ENCODE measurements at regions not wholly inside any gene's neighbourhood (a gene's known extent, or its start where the extent isn't known, plus 50 kb on each side); places are given as distances from the start of the nearest gene placed in this dataset.

GRCh38 chr9:31733166-31733565, 651.3 kb upstream of the ACO1 start:
- no peaks in the 10 kb centered on the region for H3K4me1 ChIP-seq
- DNase-seq: no peak
- TF ChIP-seq CTCF (IDR thresholded peaks at IDR 0.05; ENCODE audit: borderline replicate concordance): no peak
- intact Hi-C loops (cut with micrococcal nuclease): no loop called here
- no peak overlapping the region for H3K27ac ChIP-seq (replicated peaks)
- H3K27me3 ChIP-seq (ENCODE audit: low read depth): no peaks in the 10 kb centered on the region
- H3K4me3 ChIP-seq: no peak overlapping the region
- no peaks in the 10 kb centered on the region for H3K36me3 ChIP-seq
- H3K9me3 ChIP-seq (replicated peaks): no peaks in the 10 kb centered on the region

GRCh38 chr9:31736581-31737179, 647.8 kb upstream of the ACO1 start:
- no peaks in the 10 kb centered on the region for H3K36me3 ChIP-seq
- TF ChIP-seq CTCF (IDR thresholded peaks at IDR 0.05; ENCODE audit: borderline replicate concordance): no peak
- intact Hi-C loops (cut with micrococcal nuclease): no loop called here

GRCh38 chr9:31740705-31741104, 643.7 kb upstream of the ACO1 start:
- no peaks in the 10 kb centered on the region for H3K27me3 ChIP-seq (ENCODE audit: low read depth)
- no peaks in the 10 kb centered on the region for H3K9me3 ChIP-seq (replicated peaks)
- TF ChIP-seq CTCF (IDR thresholded peaks at IDR 0.05; ENCODE audit: borderline replicate concordance): no peak
- H3K27ac ChIP-seq (replicated peaks): no peak overlapping the region
- no peak overlapping the region for H3K4me3 ChIP-seq
- no peak for DNase-seq
- intact Hi-C loops (cut with micrococcal nuclease): no loop called here
- H3K4me1 ChIP-seq: no peaks in the 10 kb centered on the region
- no peaks in the 10 kb centered on the region for H3K36me3 ChIP-seq

More at GRCh38 chr9:31736581-31737179, 647.8 kb upstream of the ACO1 start:
- no peaks in the 10 kb centered on the region for H3K4me1 ChIP-seq
- no peaks in the 10 kb centered on the region for H3K9me3 ChIP-seq (replicated peaks)
- no peak overlapping the region for H3K27ac ChIP-seq (replicated peaks)
- H3K4me3 ChIP-seq: no peak overlapping the region
- DNase-seq: no peak
- no peaks in the 10 kb centered on the region for H3K27me3 ChIP-seq (ENCODE audit: low read depth)

- no peak for TF ChIP-seq CTCF (IDR thresholded peaks at IDR 0.05; ENCODE audit: borderline replicate concordance)
These were observed 639.9 kb upstream of the ACO1 start for GRCh38 chr9:31744589-31744988.

GRCh38 chr9:31745468-31745867, 639.0 kb upstream of the ACO1 start:
- H3K4me1 ChIP-seq: no peaks in the 10 kb centered on the region
- H3K27ac ChIP-seq (replicated peaks): no peak overlapping the region
- H3K9me3 ChIP-seq (replicated peaks): no peaks in the 10 kb centered on the region
- no peak for TF ChIP-seq CTCF (IDR thresholded peaks at IDR 0.05; ENCODE audit: borderline replicate concordance)
- no peaks in the 10 kb centered on the region for H3K36me3 ChIP-seq
- no peak for DNase-seq
- H3K27me3 ChIP-seq (ENCODE audit: low read depth): no peaks in the 10 kb centered on the region
- H3K4me3 ChIP-seq: no peak overlapping the region
- intact Hi-C loops (cut with micrococcal nuclease): no loop called here

More at GRCh38 chr9:31744589-31744988, 639.9 kb upstream of the ACO1 start:
- no peak overlapping the region for H3K27ac ChIP-seq (replicated peaks)
- no peaks in the 10 kb centered on the region for H3K4me1 ChIP-seq
- no peak overlapping the region for H3K4me3 ChIP-seq
- intact Hi-C loops (cut with micrococcal nuclease): no loop called here
- H3K27me3 ChIP-seq (ENCODE audit: low read depth): no peaks in the 10 kb centered on the region
- DNase-seq: no peak
- H3K36me3 ChIP-seq: no peaks in the 10 kb centered on the region
- H3K9me3 ChIP-seq (replicated peaks): no peaks in the 10 kb centered on the region

Data from left ventricle myocardium inferior (tissue), 1 donor.